NCI-H2227 (cell line): ENCODE measurements at regions not wholly inside any gene's neighbourhood (a gene's known extent, or its start where the extent isn't known, plus 50 kb on each side); places are given as distances from the start of the nearest gene placed in this dataset.
"Not testable (repeated sequence)": the region's sequence is repeated elsewhere in the genome, so short reads cannot be mapped to it uniquely, and the experiment has no call there.

Experiments
- DNase-seq: peaks from one replicate; lab custom pipeline; 2025; ENCODE audit not compliant: unreplicated experiment; lab: John Stamatoyannopoulos, UW

- DNase-seq = no peak
Observed at GRCh38 chr3:8405144-8405543, 96.5 kb upstream of the LMCD1 start.

DNA sequence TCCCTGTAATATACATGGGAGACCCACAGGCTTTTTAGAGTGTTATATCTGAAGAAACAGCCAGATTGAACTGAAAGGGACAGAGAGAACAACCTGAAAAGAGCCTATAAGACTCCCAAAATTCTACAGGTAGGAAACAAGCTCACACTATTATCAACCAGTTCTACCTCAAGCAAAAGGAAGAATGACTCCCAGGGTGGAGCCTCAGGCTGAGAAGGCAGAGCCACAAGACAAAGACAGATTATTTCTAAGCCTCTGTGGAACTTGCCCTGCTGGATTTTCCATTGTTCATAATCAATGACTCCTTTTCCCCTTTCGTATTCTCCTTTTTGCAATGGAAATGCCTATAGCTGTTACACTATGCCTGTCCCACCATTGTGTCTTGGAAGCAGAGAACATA, 95.1 kb upstream of the LMCD1 start:
- DNase-seq = no peak

DNA sequence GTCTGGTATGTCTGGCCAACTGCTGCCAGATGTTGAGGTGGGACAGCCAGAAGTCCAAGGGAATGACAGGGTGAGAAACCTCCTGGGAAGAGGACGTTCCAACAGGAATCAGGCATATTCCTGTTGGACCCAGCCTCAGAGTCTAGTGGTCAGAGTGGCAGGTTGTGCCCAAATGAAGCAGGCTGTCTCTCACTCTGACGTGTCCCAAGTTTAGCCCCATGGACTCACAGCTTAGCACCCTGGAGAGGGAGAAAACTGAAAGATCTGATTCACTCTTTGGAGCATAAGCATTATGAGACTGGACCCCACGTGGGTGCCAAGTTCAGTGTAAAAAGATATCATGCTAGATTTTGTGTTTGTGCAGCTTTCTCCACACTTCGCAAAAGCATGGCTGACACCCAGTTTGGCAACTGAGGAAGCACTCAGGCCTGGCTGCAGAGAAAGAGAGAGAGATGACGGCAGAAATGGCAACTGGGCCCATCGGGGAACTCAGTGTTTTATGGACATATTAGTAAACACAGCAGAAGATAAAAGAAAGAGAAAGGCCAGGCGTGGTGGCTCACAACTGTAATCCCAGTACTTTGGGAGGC, 88.2 kb upstream of the LMCD1 start:
- no peak for DNase-seq

DNA sequence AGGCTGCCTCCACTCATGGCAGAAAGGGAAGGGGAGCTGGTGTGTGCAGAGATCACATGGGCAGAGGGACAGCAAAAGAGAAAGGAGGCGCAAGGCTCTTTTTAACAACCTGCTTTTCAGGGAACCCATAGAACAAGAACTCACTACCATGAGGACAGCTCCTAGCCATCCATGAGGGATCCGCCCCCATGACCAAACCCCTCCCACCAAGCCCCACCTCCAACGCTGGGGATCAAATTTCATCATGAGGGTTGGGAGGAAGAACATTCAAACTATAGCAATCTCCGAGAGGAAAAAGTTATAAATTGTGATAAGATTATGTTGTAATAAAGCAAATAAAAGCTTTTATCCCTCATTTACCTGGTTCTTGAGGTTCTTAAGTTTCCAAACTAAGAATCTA, 84.7 kb upstream of the LMCD1 start:
- no peak for DNase-seq

GRCh38 chr3:8420612-8421011, 81.0 kb upstream of the LMCD1 start:
- no peak for DNase-seq

DNA sequence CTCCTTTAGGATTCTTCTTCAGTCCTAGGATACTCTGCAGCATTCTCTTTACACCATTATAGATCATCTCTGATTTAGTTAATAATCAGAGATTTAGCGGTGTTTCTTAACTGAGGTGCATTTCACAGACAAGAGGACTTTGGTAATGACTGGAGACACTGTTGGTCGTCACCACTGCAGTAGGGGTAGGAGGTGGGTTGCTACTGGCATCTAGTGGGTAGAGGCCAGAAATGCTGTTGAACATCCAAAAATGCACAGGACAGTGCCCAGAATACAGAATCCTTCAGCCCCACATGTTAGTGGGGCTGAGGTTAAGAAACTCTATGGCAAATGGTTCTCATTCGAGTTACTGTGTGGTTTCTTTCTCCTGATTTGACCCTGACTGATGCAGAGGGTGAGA, 80.4 kb upstream of the LMCD1 start:
- no peak for DNase-seq

DNA sequence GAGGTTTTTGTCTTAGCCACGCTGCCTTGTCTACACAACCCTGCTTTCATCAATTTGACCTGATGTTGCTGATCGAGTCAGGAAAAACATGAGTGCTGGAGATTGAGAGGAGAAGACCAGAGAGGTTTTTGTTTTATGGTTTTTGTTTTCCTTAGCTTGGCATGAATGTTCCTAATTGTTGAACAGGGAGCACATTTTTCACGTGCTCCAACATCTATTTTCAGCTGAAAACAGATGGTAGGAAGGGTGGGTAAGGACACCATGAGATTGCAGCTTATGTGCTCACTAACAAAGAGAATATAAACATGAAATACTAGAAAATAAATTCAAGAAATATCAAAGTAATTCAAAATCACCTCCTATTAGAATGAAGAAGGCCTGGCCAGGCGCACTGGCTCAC, 79.9 kb upstream of the LMCD1 start:
- DNase-seq = no peak

DNA sequence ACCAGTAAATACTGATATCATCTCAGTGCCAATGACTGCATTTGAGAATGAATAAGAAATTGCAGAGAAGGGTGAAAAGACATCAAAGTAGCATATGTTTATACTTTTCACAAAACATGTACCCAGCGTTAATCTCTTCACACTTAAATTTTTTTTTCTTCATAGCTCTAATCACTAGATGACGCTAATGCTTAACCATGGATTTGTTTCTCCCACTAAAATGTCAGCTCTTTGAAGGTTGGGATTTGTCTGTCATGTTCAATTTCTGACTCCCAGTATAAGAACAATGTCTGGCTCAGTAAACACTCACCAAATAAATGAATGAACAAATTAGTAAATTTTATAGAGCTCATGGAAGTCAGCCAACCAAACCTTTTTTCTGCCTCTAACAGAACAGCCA, 78.3 kb upstream of the LMCD1 start:
- DNase-seq = no peak

- DNase-seq = no peak
Observed at GRCh38 chr3:8424281-8424680, 77.3 kb upstream of the LMCD1 start.

GRCh38 chr3:8436661-8437287, 64.8 kb upstream of the LMCD1 start:
- DNase-seq = no peak

DNA sequence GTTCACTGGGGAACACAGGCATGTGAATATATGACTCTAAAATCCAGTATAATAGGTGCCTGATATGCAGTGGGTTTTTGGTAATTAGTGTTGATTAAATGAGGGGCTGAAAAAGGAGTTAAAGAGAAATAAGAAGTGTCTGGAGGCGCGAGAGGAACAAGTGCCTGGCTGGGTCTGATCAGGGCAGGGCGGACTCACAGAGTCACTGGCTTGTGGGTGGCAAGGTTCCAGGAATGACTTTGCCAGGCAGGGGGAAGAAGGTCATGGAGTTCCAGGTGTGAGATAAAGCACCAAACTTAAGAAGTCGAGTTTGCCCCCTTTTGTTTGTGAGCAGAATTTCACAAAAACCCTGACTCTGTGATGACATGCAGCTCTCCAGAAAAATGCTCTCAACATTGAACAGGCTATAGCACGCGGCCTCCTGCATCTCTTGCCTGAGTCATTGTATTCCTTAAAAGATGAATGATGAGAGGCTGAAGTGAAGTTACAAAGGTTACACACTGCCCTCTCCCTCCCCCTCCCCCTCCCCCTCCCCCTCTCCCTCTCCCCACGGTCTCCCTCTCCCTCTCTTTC, 63.0 kb upstream of the LMCD1 start:
- no peak for DNase-seq

GRCh38 chr3:8440142-8440541, 61.5 kb upstream of the LMCD1 start:
- not testable (repeated sequence) for DNase-seq

- peak; percentile 36 for DNase-seq
Observed at GRCh38 chr3:8441969-8442559, 59.6 kb upstream of the LMCD1 start.

GRCh38 chr3:8442993-8443650, 58.5 kb upstream of the LMCD1 start:
- DNase-seq = no peak

DNA sequence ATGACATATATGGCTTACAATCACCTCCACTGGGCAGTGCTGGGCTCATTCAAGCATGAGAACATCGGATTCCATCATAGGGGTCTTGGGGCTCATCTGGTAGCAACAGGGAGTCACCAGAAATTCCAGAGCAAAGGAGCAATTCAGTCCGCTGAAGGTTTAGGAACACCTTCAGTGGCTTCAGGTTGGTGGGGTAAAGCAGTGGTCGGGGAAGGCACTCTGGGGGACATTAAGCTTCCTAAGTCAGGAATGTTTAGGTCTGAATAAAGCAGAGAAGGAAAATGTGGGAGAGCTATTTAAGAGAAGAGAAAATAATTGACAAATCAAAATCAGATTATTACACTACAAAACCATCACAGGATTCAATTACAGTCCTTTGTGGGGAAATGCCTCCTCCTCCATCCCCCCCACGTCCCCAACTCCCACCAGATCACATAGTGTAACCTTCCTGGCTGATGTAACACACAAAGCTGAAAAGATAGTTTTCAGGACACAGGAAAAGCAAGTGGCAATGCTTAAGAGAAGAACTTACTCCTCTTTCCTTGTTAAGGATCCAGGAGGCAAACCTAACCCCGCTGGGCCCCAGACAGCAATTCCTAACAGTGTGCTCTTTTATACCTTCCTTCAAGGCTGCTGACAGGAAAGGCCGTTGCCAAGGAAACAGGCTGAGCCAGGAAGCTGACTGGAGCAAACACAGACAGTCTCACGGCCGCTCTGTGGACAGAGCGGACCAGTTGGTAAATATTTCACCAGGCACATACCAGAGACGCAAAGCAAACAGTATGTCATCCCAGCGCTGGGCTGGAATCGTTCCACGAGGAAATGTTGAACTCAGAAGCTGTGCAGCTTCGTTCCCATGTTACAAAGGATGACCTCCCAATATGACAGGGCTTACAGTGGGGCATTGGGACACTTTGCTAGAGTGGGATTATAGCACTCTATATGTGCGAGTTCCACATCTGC, 57.5 kb upstream of the LMCD1 start:
- peak; percentile 69 for DNase-seq

GRCh38 chr3:8444883-8445282, 56.7 kb upstream of the LMCD1 start:
- no peak for DNase-seq

- no peak for DNase-seq
Observed at GRCh38 chr3:8445861-8446260, 55.8 kb upstream of the LMCD1 start.

DNA sequence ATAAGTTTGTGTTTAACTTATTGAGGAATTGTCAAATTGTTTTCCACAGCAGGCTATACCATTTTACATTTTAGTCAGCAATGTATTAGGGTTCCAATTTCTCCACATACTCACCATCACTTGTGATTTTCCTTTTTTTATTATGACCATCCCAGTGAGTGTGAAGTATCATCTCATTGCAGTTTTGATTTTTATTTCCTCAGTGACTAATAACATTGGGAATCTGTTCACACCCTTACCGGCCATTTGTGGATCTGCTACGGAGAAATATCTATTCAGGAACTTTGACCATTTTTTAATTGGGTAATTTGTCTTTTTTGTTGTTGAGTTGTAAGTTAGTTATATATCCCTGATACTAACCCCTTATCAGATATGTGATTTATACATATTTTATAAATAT, 54.8 kb upstream of the LMCD1 start:
- DNase-seq = no peak

- DNase-seq = no peak
Observed at GRCh38 chr3:8450618-8451017, 51.0 kb upstream of the LMCD1 start.

GRCh38 chr3:8451696-8452095, 49.9 kb upstream of the LMCD1 start:
- DNase-seq = peak; percentile 10
